ENCODE measurements at regions not wholly inside any gene's neighbourhood (a gene's known extent, or its start where the extent isn't known, plus 50 kb on each side); places are given as distances from the start of the nearest gene placed in this dataset.

- TF ChIP-seq ELF4 (IDR thresholded peaks at IDR 0.05), result no peak
- TF ChIP-seq BHLHE40 (IDR thresholded peaks at IDR 0.05; ENCODE audit: borderline replicate concordance), result no peak
- TF ChIP-seq TARDBP (IDR thresholded peaks at IDR 0.05), result no peak
- no peak for TF ChIP-seq ARNT (IDR thresholded peaks at IDR 0.05)
Observed at GRCh38 chr12:45668641-45669040, 60.9 kb upstream of the ARID2 start.
